ENCODE measurements at regions not wholly inside any gene's neighbourhood (a gene's known extent, or its start where the extent isn't known, plus 50 kb on each side); places are given as distances from the start of the nearest gene placed in this dataset.

DNA sequence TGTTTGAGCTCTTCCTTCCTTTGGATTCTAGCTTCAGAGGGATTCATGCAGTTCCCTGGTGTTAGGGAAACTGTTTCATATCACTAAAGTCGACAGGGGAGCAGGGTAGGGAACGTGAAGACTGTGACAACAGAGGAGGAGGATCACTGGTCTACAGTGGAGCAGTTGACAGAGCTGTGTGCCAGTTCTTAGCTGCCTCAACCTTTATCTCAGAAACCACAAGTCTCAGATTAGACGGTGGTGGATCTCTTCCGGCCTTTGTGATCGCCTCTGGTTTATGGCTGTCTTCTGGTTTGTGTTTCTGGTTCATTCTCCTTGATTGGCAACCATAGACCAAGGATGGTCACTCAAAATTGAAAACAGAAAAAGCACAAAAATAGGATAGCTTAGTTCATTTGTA is 538.9 kb upstream of the API5 start:
- Histone ChIP-seq H3K9me3 (ENCODE audit: severe bottlenecking) (no peaks in the 10 kb centered on the region), H3K36me3 (ENCODE audit: low read depth) (no peaks in the 10 kb centered on the region), H3K4me3 (ENCODE audit: severe bottlenecking) (no peak overlapping the region), H3K4me1 (ENCODE audit: insufficient read depth, poor library complexity, severe bottlenecking) (no peaks in the 10 kb centered on the region), H3K27me3 (ENCODE audit: insufficient read depth, poor library complexity, severe bottlenecking) (no peaks in the 10 kb centered on the region), H3K27ac (ENCODE audit: poor library complexity, severe bottlenecking) (no peak overlapping the region)
- DNase-seq (ENCODE audit: low spot score) (no peak), ATAC-seq (ENCODE audit: low read depth) (no peak)
- TF ChIP-seq, protein P1, sequence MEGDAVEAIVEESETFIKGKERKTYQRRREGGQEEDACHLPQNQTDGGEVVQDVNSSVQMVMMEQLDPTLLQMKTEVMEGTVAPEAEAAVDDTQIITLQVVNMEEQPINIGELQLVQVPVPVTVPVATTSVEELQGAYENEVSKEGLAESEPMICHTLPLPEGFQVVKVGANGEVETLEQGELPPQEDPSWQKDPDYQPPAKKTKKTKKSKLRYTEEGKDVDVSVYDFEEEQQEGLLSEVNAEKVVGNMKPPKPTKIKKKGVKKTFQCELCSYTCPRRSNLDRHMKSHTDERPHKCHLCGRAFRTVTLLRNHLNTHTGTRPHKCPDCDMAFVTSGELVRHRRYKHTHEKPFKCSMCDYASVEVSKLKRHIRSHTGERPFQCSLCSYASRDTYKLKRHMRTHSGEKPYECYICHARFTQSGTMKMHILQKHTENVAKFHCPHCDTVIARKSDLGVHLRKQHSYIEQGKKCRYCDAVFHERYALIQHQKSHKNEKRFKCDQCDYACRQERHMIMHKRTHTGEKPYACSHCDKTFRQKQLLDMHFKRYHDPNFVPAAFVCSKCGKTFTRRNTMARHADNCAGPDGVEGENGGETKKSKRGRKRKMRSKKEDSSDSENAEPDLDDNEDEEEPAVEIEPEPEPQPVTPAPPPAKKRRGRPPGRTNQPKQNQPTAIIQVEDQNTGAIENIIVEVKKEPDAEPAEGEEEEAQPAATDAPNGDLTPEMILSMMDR (IDR thresholded peaks at IDR 0.05; ENCODE audit: poor library complexity, severe bottlenecking), result no peak

GRCh38 chr11:42773729-42774128 is 538.1 kb upstream of the API5 start:
- Histone ChIP-seq H3K4me3 (ENCODE audit: severe bottlenecking) (no peak overlapping the region), H3K27me3 (ENCODE audit: insufficient read depth, poor library complexity, severe bottlenecking) (no peaks in the 10 kb centered on the region), H3K9me3 (ENCODE audit: severe bottlenecking) (no peaks in the 10 kb centered on the region), H3K36me3 (ENCODE audit: low read depth) (no peaks in the 10 kb centered on the region), H3K4me1 (ENCODE audit: insufficient read depth, poor library complexity, severe bottlenecking) (no peaks in the 10 kb centered on the region), H3K27ac (ENCODE audit: poor library complexity, severe bottlenecking) (no peak overlapping the region)
- TF ChIP-seq, protein P1 (IDR thresholded peaks at IDR 0.05; ENCODE audit: poor library complexity, severe bottlenecking), result no peak
- DNase-seq (ENCODE audit: low spot score) (no peak), ATAC-seq (ENCODE audit: low read depth) (no peak)

GRCh38 chr11:42774567-42774966 is 537.2 kb upstream of the API5 start:
- ATAC-seq (ENCODE audit: low read depth), result no peak
- Histone ChIP-seq H3K36me3 (ENCODE audit: low read depth) (no peaks in the 10 kb centered on the region), H3K27ac (ENCODE audit: poor library complexity, severe bottlenecking) (no peak overlapping the region), H3K9me3 (ENCODE audit: severe bottlenecking) (no peaks in the 10 kb centered on the region), H3K27me3 (ENCODE audit: insufficient read depth, poor library complexity, severe bottlenecking) (no peaks in the 10 kb centered on the region), H3K4me1 (ENCODE audit: insufficient read depth, poor library complexity, severe bottlenecking) (no peaks in the 10 kb centered on the region), H3K4me3 (ENCODE audit: severe bottlenecking) (no peak overlapping the region)
- TF ChIP-seq, protein P1 (IDR thresholded peaks at IDR 0.05; ENCODE audit: poor library complexity, severe bottlenecking), result no peak
- DNase-seq (ENCODE audit: low spot score), result no peak

DNA sequence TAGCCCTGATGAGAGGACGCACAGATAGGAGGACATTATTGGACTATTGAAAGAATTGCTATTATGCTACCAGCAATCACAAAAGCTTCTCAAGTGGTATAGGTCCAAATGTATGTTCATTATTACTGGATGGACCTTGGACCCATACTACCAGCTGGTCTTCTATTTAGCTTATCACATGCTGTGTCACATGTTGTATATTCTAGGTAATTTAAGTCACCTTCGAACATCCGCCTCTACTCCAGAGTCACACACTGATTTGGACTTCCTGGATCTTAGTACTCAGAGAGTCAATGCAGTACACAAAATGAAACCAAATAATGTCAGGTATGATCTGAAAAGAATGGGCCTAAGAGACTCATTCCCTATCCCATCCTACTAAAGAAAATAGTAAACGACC is 534.0 kb upstream of the API5 start:
- Histone ChIP-seq H3K4me1 (ENCODE audit: insufficient read depth, poor library complexity, severe bottlenecking) (no peaks in the 10 kb centered on the region), H3K27me3 (ENCODE audit: insufficient read depth, poor library complexity, severe bottlenecking) (no peaks in the 10 kb centered on the region), H3K27ac (ENCODE audit: poor library complexity, severe bottlenecking) (no peak overlapping the region), H3K9me3 (ENCODE audit: severe bottlenecking) (no peaks in the 10 kb centered on the region), H3K36me3 (ENCODE audit: low read depth) (no peaks in the 10 kb centered on the region), H3K4me3 (ENCODE audit: severe bottlenecking) (no peak overlapping the region)
- TF ChIP-seq, protein P1 (IDR thresholded peaks at IDR 0.05; ENCODE audit: poor library complexity, severe bottlenecking), result no peak
- ATAC-seq (ENCODE audit: low read depth) (no peak), DNase-seq (ENCODE audit: low spot score) (no peak)

GRCh38 chr11:42778193-42778592 is 533.6 kb upstream of the API5 start:
- H3K27ac ChIP-seq (ENCODE audit: poor library complexity, severe bottlenecking), result no peak overlapping the region
- ATAC-seq (ENCODE audit: low read depth) (no peak), DNase-seq (ENCODE audit: low spot score) (no peak)
- TF ChIP-seq, protein P1 (IDR thresholded peaks at IDR 0.05; ENCODE audit: poor library complexity, severe bottlenecking), result no peak
- H3K9me3 ChIP-seq (ENCODE audit: severe bottlenecking), result no peaks in the 10 kb centered on the region
- no peaks in the 10 kb centered on the region for H3K36me3 ChIP-seq (ENCODE audit: low read depth)
- no peaks in the 10 kb centered on the region for H3K4me1 ChIP-seq (ENCODE audit: insufficient read depth, poor library complexity, severe bottlenecking)
- H3K27me3 ChIP-seq (ENCODE audit: insufficient read depth, poor library complexity, severe bottlenecking), result no peaks in the 10 kb centered on the region
- H3K4me3 ChIP-seq (ENCODE audit: severe bottlenecking), result no peak overlapping the region
